Natural killer cell (primary cell): ENCODE measurements at regions not wholly inside any gene's neighbourhood (a gene's known extent, or its start where the extent isn't known, plus 50 kb on each side); places are given as distances from the start of the nearest gene placed in this dataset.

ENCODE experiments used
- ATAC-seq, 3 donors: fragments of 150-1000 bp in 2 of 3; fragments of 200-7000 bp in 1 of 3; cut with Tn5 transposase; 1 replicate in 1 of 3; 2 replicates in 2 of 3; pipeline ENCODE4 v1.10.0; 2021; ENCODE audit warnings: mild to moderate bottlenecking in 2 of 3, moderate library complexity in 2 of 3
- DNase-seq, 2 donors: peaks; one replicate each; pipeline versions ENCODE4 v3.0.0 to v3.0.0-alpha.2; 2013 to 2021; ENCODE audit warnings: mixed read lengths in 1 of 2
- H3K27ac ChIP-seq: one replicate; pipeline ENCODE4 v1.5.1; 2013; ENCODE audit warnings: mild to moderate bottlenecking, low read length
- H3K27me3 ChIP-seq: one replicate; pipeline ENCODE4 v1.6.1; 2013; ENCODE audit warnings: low read length; ENCODE audit not compliant: control insufficient read depth, insufficient read depth
- H3K36me3 ChIP-seq: one replicate; pipeline ENCODE4 v1.6.1; 2013; ENCODE audit warnings: low read length; ENCODE audit not compliant: control insufficient read depth, insufficient read depth
- H3K4me1 ChIP-seq: one replicate; pipeline ENCODE4 v1.6.1; 2013; ENCODE audit warnings: low read length; ENCODE audit not compliant: control insufficient read depth, insufficient read depth
- H3K4me3 ChIP-seq: one replicate; pipeline ENCODE4 v1.5.1; 2013; ENCODE audit warnings: low read length
- H3K9me3 ChIP-seq: one replicate; pipeline ENCODE4 v1.6.1; 2013; ENCODE audit warnings: low read length; ENCODE audit not compliant: control insufficient read depth, insufficient read depth
- H3K27ac Mint-ChIP-seq, 2 donors: one replicate each; pipeline ENCODE4 v1.8.0; 2022; ENCODE audit warnings: mild to moderate bottlenecking in 2 of 2, mixed read lengths in 2 of 2, moderate library complexity in 1 of 2
- H3K27me3 Mint-ChIP-seq, 2 donors: one replicate each; pipeline ENCODE4 v1.8.0; 2022; ENCODE audit warnings: low read depth in 2 of 2, mixed read lengths in 2 of 2
- H3K36me3 Mint-ChIP-seq: one replicate; pipeline ENCODE4 v1.8.0; 2022; ENCODE audit warnings: mixed read lengths
- H3K4me1 Mint-ChIP-seq, 2 donors: one replicate each; pipeline ENCODE4 v1.8.0; 2022; ENCODE audit warnings: mixed read lengths in 2 of 2
- H3K4me3 Mint-ChIP-seq: one replicate; pipeline ENCODE4 v1.8.0; 2022; ENCODE audit warnings: mild to moderate bottlenecking, moderate library complexity, mixed read lengths
- H3K9me3 Mint-ChIP-seq, 2 donors: one replicate each; pipeline ENCODE4 v1.8.0; 2022; ENCODE audit warnings: mixed read lengths in 2 of 2
- CTCF ChIP-seq: fragments of 200-600 bp; IDR thresholded peaks from one replicate; pipeline ENCODE4 v1.8.0; 2022; ENCODE audit warnings: antibody characterized with exemption
- WGBS: methylation state at CpG from one replicate; pipeline ENCODE4 v1.1.7; 2013; ENCODE audit warnings: missing lambda C conversion rate; ENCODE audit not compliant: insufficient coverage; 5-methylcytosine and 5-hydroxymethylcytosine counted together
- intact Hi-C: fragments of 100-400 bp; cut with micrococcal nuclease; formaldehyde crosslinking; loops from one replicate; pipeline ENCODE4 v1.14.2; 2022

GRCh38 chr1:81325397-81325796, 475.3 kb upstream of the ADGRL2 start:
- no peaks in the 10 kb centered on the region for H3K36me3 ChIP-seq
- H3K27ac ChIP-seq = no peak overlapping the region
- H3K4me1 ChIP-seq = no peaks in the 10 kb centered on the region
- no peaks in the 10 kb centered on the region for H3K4me1 Mint-ChIP-seq
- no peaks in the 10 kb centered on the region for H3K27me3 Mint-ChIP-seq
- intact Hi-C loops = no loop called here
- H3K4me3 ChIP-seq = no peak overlapping the region
- no peak for DNase-seq
- H3K36me3 Mint-ChIP-seq = peaks cover under 1% of the 10 kb centered on the region
- H3K4me3 Mint-ChIP-seq = no peak overlapping the region
- no peaks in the 10 kb centered on the region for H3K9me3 ChIP-seq
- H3K9me3 Mint-ChIP-seq = peaks cover 6 to 10% of the 10 kb centered on the region in 2 donors
- WGBS = 79% methylated on average over 3 of the region's 3 CpGs
- no peak for TF ChIP-seq CTCF
- no peak for ATAC-seq
- H3K27me3 ChIP-seq = no peaks in the 10 kb centered on the region
- H3K27ac Mint-ChIP-seq = no peak overlapping the region

GRCh38 chr1:81323862-81324261, 476.9 kb upstream of the ADGRL2 start:
- H3K4me1 Mint-ChIP-seq = no peaks in the 10 kb centered on the region
- no peaks in the 10 kb centered on the region for H3K36me3 ChIP-seq
- no peak overlapping the region for H3K27ac ChIP-seq
- H3K27me3 Mint-ChIP-seq = no peaks in the 10 kb centered on the region
- TF ChIP-seq CTCF = no peak
- H3K4me3 ChIP-seq = no peak overlapping the region
- H3K4me1 ChIP-seq = no peaks in the 10 kb centered on the region
- ATAC-seq (no peak), DNase-seq (no peak)
- 88% methylated on average over 5 of the region's 5 CpGs for WGBS
- H3K4me3 Mint-ChIP-seq = no peak overlapping the region
- H3K27me3 ChIP-seq = no peaks in the 10 kb centered on the region
- peaks cover 6% of the 10 kb centered on the region for H3K36me3 Mint-ChIP-seq
- peaks cover 11 to 14% of the 10 kb centered on the region in 2 donors for H3K9me3 Mint-ChIP-seq
- H3K9me3 ChIP-seq = no peaks in the 10 kb centered on the region
- intact Hi-C loops = no loop called here
- H3K27ac Mint-ChIP-seq = no peak overlapping the region

- Histone ChIP-seq H3K9me3 (no peaks in the 10 kb centered on the region), H3K36me3 (no peaks in the 10 kb centered on the region), H3K4me3 (no peak overlapping the region), H3K27ac (no peak overlapping the region), H3K27me3 (no peaks in the 10 kb centered on the region), H3K4me1 (no peaks in the 10 kb centered on the region)
- Mint-ChIP-seq H3K4me3 (no peak overlapping the region), H3K27me3 (no peaks in the 10 kb centered on the region), H3K4me1 (no peaks in the 10 kb centered on the region), H3K27ac (no peak overlapping the region), H3K9me3 (peaks cover 4 to 10% of the 10 kb centered on the region in 2 donors), H3K36me3 (peaks cover 6% of the 10 kb centered on the region)
- 100% methylated on average over 1 of the region's 1 CpG for WGBS
- DNase-seq (no peak), ATAC-seq (no peak)
- TF ChIP-seq CTCF = no peak
- intact Hi-C loops = no loop called here
Observed at GRCh38 chr1:81317191-81317590, 483.5 kb upstream of the ADGRL2 start.

- Mint-ChIP-seq H3K4me1 (no peaks in the 10 kb centered on the region), H3K9me3 (peaks cover 0 to 8% of the 10 kb centered on the region in 2 donors), H3K4me3 (no peak overlapping the region), H3K27me3 (no peaks in the 10 kb centered on the region), H3K27ac (no peak overlapping the region), H3K36me3 (no peaks in the 10 kb centered on the region)
- Histone ChIP-seq H3K27ac (no peak overlapping the region), H3K4me3 (no peak overlapping the region), H3K27me3 (no peaks in the 10 kb centered on the region), H3K4me1 (no peaks in the 10 kb centered on the region), H3K9me3 (no peaks in the 10 kb centered on the region), H3K36me3 (no peaks in the 10 kb centered on the region)
- 88% methylated on average over 2 of the region's 2 CpGs for WGBS
- ATAC-seq (no peak), DNase-seq (no peak)
- no peak for TF ChIP-seq CTCF
- intact Hi-C loops = no loop called here
Observed at GRCh38 chr1:81314513-81315233, 486.1 kb upstream of the ADGRL2 start.
